HG03469 (cell line): ENCODE measurements at regions not wholly inside any gene's neighbourhood (a gene's known extent, or its start where the extent isn't known, plus 50 kb on each side); places are given as distances from the start of the nearest gene placed in this dataset.
"Not testable (repeated sequence)": the region's sequence is repeated elsewhere in the genome, so short reads cannot be mapped to it uniquely, and the experiment has no call there.

Experiments
- ATAC-seq: cut with Tn5 transposase; IDR thresholded peaks from one replicate; pipeline ENCODE4 v1.9.1; 2021; ENCODE audit warnings: mild to moderate bottlenecking, moderate library complexity, moderate number of reproducible peaks; ENCODE audit not compliant: unreplicated experiment

GRCh38 chr4:116055857-116056827 lies 942.7 kb upstream of the NDST4 start:
- ATAC-seq: no peak

DNA sequence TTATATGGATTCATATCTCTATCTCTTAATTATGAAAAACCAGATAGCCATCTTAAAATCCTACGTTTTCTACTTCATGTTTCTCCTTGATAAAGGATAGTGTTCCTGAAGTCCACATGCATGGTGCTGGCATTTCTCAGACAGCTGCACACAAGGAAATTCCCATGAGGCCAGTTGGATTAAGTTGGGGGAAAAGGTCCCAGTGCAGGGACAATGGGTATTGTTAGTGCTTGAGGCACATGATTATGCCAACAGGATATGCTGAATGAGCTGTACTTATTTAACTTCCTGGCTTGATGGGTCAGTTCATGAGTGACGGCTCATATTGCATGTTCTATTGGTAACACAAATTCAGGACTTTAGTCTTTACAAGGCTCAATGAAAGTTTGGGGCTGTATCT lies 913.9 kb upstream of the NDST4 start:
- ATAC-seq: no peak

DNA sequence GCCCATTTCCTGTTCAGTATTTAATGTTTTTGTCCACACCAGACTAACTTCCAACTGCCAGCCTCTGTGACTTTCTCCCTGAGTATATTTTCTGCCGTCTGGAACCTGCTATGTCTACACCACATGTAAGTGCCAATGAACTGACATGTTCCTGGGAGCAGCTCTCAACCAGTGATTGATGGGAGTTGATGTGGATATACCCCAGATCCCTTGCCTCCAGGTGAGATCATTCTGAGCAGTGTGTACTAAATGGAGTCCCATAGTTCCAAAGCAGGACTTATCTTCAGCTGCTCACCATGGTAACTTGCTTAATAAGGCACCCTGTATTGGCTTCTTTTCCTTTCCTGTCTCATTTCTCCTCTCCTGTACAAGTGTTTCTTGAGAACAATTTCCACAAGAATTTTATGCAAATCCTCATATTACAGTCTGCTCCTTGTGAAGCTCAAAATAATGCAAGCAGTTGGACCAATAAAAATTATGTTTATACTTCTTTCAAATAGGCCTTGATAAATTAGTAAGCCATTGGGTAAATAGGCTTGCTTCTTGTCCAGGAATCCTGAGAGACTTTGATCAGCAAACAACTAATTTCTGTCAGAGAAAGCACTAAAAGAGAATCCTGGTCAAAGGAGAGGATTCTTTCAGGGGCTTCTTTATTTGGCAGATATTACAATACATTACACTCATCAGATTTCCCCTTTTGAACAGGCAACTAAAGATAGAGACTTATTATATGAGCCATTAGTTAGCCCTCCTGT lies 911.7 kb upstream of the NDST4 start:
- ATAC-seq: no peak

GRCh38 chr4:116023049-116023448 lies 909.6 kb upstream of the NDST4 start:
- no peak for ATAC-seq

DNA sequence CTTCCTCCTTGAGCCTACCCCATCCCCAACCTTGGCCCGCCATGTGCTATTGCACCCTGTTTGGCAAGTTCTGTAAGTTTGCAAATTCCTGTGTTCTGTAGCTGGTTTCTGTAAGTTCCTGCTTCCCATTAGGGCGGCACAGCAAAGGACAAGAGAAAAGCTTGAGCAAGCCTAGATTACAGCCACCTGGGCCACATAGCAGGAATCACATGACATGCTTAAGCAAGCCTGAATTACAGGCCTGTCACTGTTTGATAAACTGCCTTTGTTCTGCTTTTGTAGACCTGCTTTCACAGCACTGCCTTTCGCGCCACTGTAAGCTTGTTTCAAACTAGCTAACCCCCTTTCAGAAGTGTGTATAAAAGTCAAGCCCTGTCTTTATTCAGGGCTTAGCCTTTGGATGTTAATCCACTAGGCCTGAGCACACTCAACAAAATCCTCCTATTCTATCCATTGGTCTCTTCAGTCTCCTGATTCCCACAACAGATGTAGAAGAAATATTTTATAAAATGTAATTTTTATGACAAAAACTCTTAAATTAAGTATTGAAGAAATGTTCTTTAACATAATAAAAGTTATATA lies 906.8 kb upstream of the NDST4 start:
- ATAC-seq: no peak

GRCh38 chr4:116018831-116019230 lies 905.4 kb upstream of the NDST4 start:
- ATAC-seq: no peak

GRCh38 chr4:116016201-116016600 lies 902.8 kb upstream of the NDST4 start:
- no peak for ATAC-seq

GRCh38 chr4:116015549-116015948 lies 902.1 kb upstream of the NDST4 start:
- no peak for ATAC-seq

DNA sequence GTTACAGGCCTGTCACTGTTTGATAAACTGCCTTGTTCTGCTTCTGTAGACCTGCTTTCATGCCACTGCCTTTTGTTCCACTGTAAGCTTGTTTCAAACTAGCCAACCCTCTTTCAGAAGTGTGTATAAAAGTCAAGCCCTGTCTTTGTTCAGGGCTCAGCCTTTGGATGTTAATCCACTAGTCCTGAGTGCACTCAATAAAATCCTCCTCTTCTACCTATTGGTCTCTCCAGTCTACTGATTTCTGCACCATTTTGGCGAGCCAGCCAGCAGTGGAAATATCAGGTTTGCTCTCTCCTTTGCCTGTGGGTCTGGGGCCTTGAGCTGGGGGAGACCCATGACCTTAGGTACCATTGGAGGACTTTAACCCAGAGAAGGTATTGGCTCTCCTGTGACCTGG lies 901.6 kb upstream of the NDST4 start:
- ATAC-seq: no peak

- no peak for ATAC-seq
These were observed 897.5 kb upstream of the NDST4 start for GRCh38 chr4:116010923-116011322.

GRCh38 chr4:116005806-116006088 lies 892.3 kb upstream of the NDST4 start:
- no peak for ATAC-seq

- ATAC-seq: no peak
These were observed 891.8 kb upstream of the NDST4 start for GRCh38 chr4:116005037-116005805.

DNA sequence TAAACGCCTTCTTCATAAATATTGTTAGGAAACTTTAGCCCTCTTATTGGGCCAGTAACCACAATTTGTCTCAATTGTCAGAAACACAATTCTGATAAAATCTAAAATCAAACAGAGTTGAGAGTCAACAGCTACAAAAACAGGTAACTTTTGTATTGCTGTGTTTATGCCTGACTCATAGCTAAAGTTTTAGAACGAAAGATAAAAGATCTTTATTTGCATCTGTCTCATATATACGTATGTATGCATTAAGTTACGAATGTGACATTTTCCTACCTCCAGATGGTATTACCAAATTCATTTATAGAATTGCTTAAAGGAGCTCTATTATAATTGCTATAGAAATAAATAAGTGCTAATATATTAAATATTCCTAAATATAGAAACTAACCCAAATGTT lies 887.9 kb upstream of the NDST4 start:
- ATAC-seq: no peak

- ATAC-seq: no peak
These were observed 873.2 kb upstream of the NDST4 start for GRCh38 chr4:115986573-115986972.

- not testable (repeated sequence) for ATAC-seq
These were observed 862.1 kb upstream of the NDST4 start for GRCh38 chr4:115975421-115976001.

DNA sequence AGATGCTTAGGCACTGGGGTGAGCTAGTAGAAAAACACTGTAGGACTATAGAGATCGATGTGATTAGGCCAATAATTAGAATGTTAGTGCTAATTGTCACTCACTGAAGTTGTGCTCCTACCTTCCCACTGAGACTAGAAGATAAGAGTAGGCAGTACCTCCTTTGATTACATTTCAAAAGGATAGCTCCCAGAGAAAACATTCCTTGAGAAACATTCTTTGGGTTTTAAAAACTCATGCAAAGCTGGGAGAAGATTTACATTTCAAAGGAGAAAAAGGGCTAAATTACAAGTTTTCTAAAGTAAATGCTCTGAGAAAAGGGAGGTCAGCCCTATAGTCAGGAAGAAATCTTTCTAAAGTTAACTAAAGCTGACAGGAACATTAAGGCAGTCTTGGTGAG lies 860.3 kb upstream of the NDST4 start:
- no peak for ATAC-seq

DNA sequence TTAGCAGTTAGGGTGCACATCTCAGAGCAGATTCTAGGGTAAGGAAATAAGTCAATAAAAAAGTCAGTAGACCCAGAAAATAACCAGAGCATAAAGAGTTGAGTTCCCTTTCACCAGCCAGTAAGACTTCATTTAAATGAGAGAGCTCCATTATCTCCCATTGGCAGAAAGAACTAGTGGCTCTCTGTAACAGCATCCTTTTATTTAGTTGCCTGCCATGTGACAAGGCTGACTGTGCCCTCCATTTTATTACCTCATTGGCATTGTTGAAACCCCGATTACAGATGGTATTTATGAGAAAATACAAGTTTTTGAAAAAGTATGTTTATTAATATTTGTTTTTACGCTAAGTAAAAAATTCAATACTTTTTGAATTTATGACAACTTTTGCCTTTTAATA lies 859.5 kb upstream of the NDST4 start:
- ATAC-seq: no peak

DNA sequence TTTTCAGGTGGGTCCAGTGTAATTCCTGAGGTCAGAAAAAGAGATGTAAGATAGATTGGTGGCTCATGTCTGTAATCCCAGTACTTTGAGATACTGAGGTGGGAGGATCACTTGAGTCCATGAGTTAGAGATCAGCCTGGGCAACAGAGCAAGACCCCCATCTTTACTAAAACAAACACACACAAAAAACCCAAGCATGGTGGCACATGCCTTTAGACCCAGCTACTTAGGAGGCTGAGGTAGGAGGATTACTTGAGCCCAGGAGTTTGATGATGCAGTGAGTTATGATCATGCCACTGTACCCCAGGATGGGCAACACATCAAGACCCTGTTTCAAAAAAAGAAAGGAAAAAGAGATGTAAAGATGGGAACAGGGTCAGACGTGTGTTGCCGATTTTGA lies 857.4 kb upstream of the NDST4 start:
- ATAC-seq: no peak

DNA sequence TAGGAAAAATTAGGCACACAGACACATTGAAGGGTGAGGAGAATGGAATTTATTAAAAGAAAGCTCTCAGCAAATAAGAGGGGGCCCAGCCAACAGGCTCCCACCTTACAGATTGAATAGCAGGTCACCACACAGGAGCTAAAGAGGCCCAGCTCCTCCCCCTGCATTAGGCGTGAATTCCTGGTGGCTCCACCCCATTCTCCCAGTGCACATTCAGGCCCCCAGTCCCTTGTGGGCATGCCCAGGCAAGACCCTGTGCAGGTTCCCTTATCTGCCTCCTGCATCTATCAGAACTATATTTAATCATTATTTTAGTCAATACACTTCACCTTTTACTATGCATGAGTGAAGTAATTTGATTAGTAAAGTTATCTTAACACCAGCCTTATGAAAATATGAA lies 856.3 kb upstream of the NDST4 start:
- no peak for ATAC-seq

DNA sequence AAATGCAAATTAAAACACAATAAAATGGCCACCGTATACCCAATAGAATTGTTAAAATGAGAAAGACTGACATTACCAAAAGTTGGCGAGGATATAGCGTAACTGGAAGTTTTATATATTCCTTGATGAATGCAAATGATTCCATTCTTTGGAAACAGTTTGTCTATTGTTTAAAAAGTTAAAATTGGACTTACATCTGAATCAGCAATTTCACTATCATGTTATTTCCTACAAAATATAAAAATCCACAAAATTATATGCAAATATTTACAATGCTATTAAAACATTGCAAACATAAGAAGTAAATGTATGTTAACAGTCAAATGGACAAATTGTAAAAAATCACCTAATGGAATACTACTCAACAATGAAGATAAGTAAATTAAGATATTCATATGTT lies 852.2 kb upstream of the NDST4 start:
- ATAC-seq: no peak
